H9 (cell line): ENCODE measurements at regions not wholly inside any gene's neighbourhood (a gene's known extent, or its start where the extent isn't known, plus 50 kb on each side); places are given as distances from the start of the nearest gene placed in this dataset.

Experiments used
- DNase-seq: peaks from one replicate; pipeline ENCODE4 v3.0.0-alpha.2; 2017
- H2AFZ ChIP-seq: one replicate; pipeline ENCODE4 v1.6.1; 2013; ENCODE audit warnings: mild to moderate bottlenecking, low read length, control low read depth, moderate library complexity
- H2AK5ac ChIP-seq: 2 replicates; pipeline ENCODE4 v1.6.1; 2013; ENCODE audit warnings: low read length, control low read depth, mixed read lengths; ENCODE audit not compliant: insufficient read length
- H2BK120ac ChIP-seq: one replicate; pipeline ENCODE4 v1.6.1; 2013; ENCODE audit warnings: low read depth, mild to moderate bottlenecking, low read length, control low read depth, inconsistent platforms; ENCODE audit not compliant: poor library complexity, severe bottlenecking
- H2BK12ac ChIP-seq: 2 replicates; pipeline ENCODE4 v1.6.1; 2013; ENCODE audit warnings: low read length, control low read depth, mixed read lengths, low read depth; ENCODE audit not compliant: insufficient read length
- H2BK15ac ChIP-seq: 2 replicates; pipeline ENCODE4 v1.6.1; 2013; ENCODE audit warnings: low read depth, low read length, control low read depth
- H2BK20ac ChIP-seq: one replicate; pipeline ENCODE4 v1.6.1; 2013; ENCODE audit warnings: low read depth, mild to moderate bottlenecking, low read length, control low read depth, inconsistent platforms; ENCODE audit not compliant: poor library complexity, severe bottlenecking
- H2BK5ac ChIP-seq: 2 replicates; pipeline ENCODE4 v1.6.1; 2013; ENCODE audit warnings: low read length, control low read depth, mixed read lengths; ENCODE audit not compliant: insufficient read length
- H3K14ac ChIP-seq: 2 replicates; pipeline ENCODE4 v1.6.1; 2013; ENCODE audit warnings: low read length, control low read depth; ENCODE audit not compliant: insufficient read depth
- H3K18ac ChIP-seq: 2 replicates; pipeline ENCODE4 v1.6.1; 2013; ENCODE audit warnings: low read depth, mild to moderate bottlenecking, mixed read lengths, low read length, control low read depth; ENCODE audit not compliant: insufficient read length
- H3K23ac ChIP-seq: 2 replicates; pipeline ENCODE4 v1.6.1; 2013; ENCODE audit warnings: low read length, control low read depth, mixed read lengths, low read depth; ENCODE audit not compliant: insufficient read length
- H3K23me2 ChIP-seq: 2 replicates; pipeline ENCODE4 v1.6.1; 2013; ENCODE audit warnings: low read depth, mild to moderate bottlenecking, mixed read lengths, low read length, control low read depth; ENCODE audit not compliant: insufficient read length, poor library complexity, severe bottlenecking
- H3K27ac ChIP-seq: 2 replicates; pipeline ENCODE4 v1.5.1; 2013; ENCODE audit warnings: low read length, control low read depth, mixed read lengths, low read depth; ENCODE audit not compliant: insufficient read length
- H3K27me3 ChIP-seq: 2 replicates; pipeline ENCODE4 v1.6.1; 2013; ENCODE audit warnings: low read length, control low read depth, inconsistent platforms; ENCODE audit not compliant: insufficient read depth
- H3K4ac ChIP-seq: 2 replicates; pipeline ENCODE4 v1.6.1; 2013; ENCODE audit warnings: low read depth, mild to moderate bottlenecking, control low read depth, inconsistent platforms, low read length, moderate library complexity
- H3K4me1 ChIP-seq: 2 replicates; pipeline ENCODE4 v1.6.1; 2013; ENCODE audit warnings: low read length, control low read depth, inconsistent platforms; ENCODE audit not compliant: insufficient read depth
- H3K4me2 ChIP-seq: 2 replicates; pipeline ENCODE4 v1.6.1; 2013; ENCODE audit warnings: low read length, control low read depth, mixed read lengths; ENCODE audit not compliant: insufficient read length, insufficient read depth
- H3K56ac ChIP-seq: 2 replicates; pipeline ENCODE4 v1.6.1; 2013; ENCODE audit warnings: low read depth, mild to moderate bottlenecking, mixed read lengths, low read length, control low read depth; ENCODE audit not compliant: insufficient read length
- H3K79me1 ChIP-seq: 2 replicates; pipeline ENCODE4 v1.6.1; 2013; ENCODE audit warnings: low read depth, mild to moderate bottlenecking, moderate library complexity, low read length, control low read depth, inconsistent platforms; ENCODE audit not compliant: insufficient read depth, poor library complexity, severe bottlenecking
- H3K79me2 ChIP-seq: 2 replicates; pipeline ENCODE4 v1.6.1; 2013; ENCODE audit warnings: low read length, control low read depth, inconsistent platforms; ENCODE audit not compliant: insufficient read depth
- H3K9ac ChIP-seq: 2 replicates; pipeline ENCODE4 v1.6.1; 2013; ENCODE audit warnings: low read length, control low read depth, mixed read lengths; ENCODE audit not compliant: insufficient read length; ENCODE audit errors: extremely low read depth
- H3K9me3 ChIP-seq: one replicate; pipeline ENCODE4 v1.6.1; 2013; ENCODE audit warnings: low read depth, low read length, inconsistent platforms; ENCODE audit not compliant: control insufficient read depth
- H3T11ph ChIP-seq: one replicate; pipeline ENCODE4 v1.6.1; 2013; ENCODE audit warnings: mild to moderate bottlenecking, low read length, control low read depth, inconsistent platforms
- H4K20me1 ChIP-seq: one replicate; pipeline ENCODE4 v1.6.1; 2013; ENCODE audit not compliant: control insufficient read depth, insufficient read length, insufficient read depth
- H4K5ac ChIP-seq: 2 replicates; pipeline ENCODE4 v1.6.1; 2013; ENCODE audit warnings: low read depth, mild to moderate bottlenecking, mixed read lengths, low read length, control low read depth; ENCODE audit not compliant: insufficient read length
- H4K8ac ChIP-seq: replicated peaks from 2 replicates; pipeline ENCODE4 v1.6.1; 2013; ENCODE audit warnings: low read length, control low read depth, mixed read lengths, low read depth; ENCODE audit not compliant: insufficient read length
- H4K91ac ChIP-seq: 2 replicates; pipeline ENCODE4 v1.6.1; 2013; ENCODE audit warnings: low read depth, mild to moderate bottlenecking, moderate library complexity, mixed read lengths, low read length, control low read depth; ENCODE audit not compliant: insufficient read length
- H3K27ac Mint-ChIP-seq, 3 experiments: 2 replicates in 2 of 3; 3 replicates in 1 of 3; pipeline ENCODE4 v1.8.0; 2020 to 2021; ENCODE audit warnings: mixed read lengths in 3 of 3, mild to moderate bottlenecking in 1 of 3, moderate library complexity in 1 of 3
- H3K27me3 Mint-ChIP-seq: 2 replicates; pipeline ENCODE4 v1.8.0; 2021; ENCODE audit warnings: low read depth, mild to moderate bottlenecking, moderate library complexity, mixed read lengths
- H3K36me3 Mint-ChIP-seq, 3 experiments: 2 replicates in 2 of 3; 3 replicates in 1 of 3; pipeline ENCODE4 v1.8.0; 2020 to 2021; ENCODE audit warnings: low read depth in 3 of 3, mixed read lengths in 3 of 3; ENCODE audit not compliant: insufficient read depth in 1 of 3
- H3K4me1 Mint-ChIP-seq, 2 experiments: 2 replicates each; pipeline ENCODE4 v1.8.0; 2020; ENCODE audit warnings: mixed read lengths in 2 of 2
- H3K4me3 Mint-ChIP-seq, 2 experiments: 2 replicates in 1 of 2; 3 replicates in 1 of 2; pipeline ENCODE4 v1.8.0; 2020 to 2021; ENCODE audit warnings: mild to moderate bottlenecking in 2 of 2, mixed read lengths in 2 of 2, moderate library complexity in 1 of 2
- H3K9me3 Mint-ChIP-seq, 2 experiments: 2 replicates in 1 of 2; 3 replicates in 1 of 2; pipeline ENCODE4 v1.8.0; 2020; ENCODE audit warnings: mild to moderate bottlenecking in 2 of 2, mixed read lengths in 2 of 2, moderate library complexity in 1 of 2
- CTCF ChIP-seq: fragments of 200-600 bp; sonication (generic); conservative IDR thresholded peaks from 3 replicates; pipeline ENCODE4 v1.8.0; 2021; ENCODE audit warnings: antibody characterized with exemption, mild to moderate bottlenecking
- WGBS: extraction: QIAGEN DNeasy Blood & Tissue Kit; methylation state at CpG from one replicate; pipeline ENCODE4 v1.1.7; 2013; ENCODE audit warnings: missing lambda C conversion rate, low lambda C conversion rate, mixed read lengths; ENCODE audit not compliant: insufficient read length; ENCODE audit errors: extremely low coverage; 5-methylcytosine and 5-hydroxymethylcytosine counted together

- no peak overlapping the region for H3K27ac Mint-ChIP-seq
- Histone ChIP-seq H3K79me1 (no peaks in the 10 kb centered on the region), H2AK5ac (no peak overlapping the region), H2BK12ac (no peak overlapping the region), H2BK15ac (no peak overlapping the region), H3K27me3 (no peaks in the 10 kb centered on the region), H3K27ac (no peak overlapping the region), H3K79me2 (no peaks in the 10 kb centered on the region), H2BK5ac (no peak overlapping the region), H2BK120ac (no peak overlapping the region), H3K23me2 (no peaks in the 10 kb centered on the region), H4K5ac (no peak overlapping the region), H3K23ac (no peak overlapping the region), H3T11ph (no peak overlapping the region), H3K9ac (no peak overlapping the region), H3K4ac (no peak overlapping the region), H4K8ac (no peak overlapping the region), H4K91ac (no peak overlapping the region), H3K18ac (no peak overlapping the region), H3K4me1 (no peaks in the 10 kb centered on the region; the same call in 1 of the 2 replicates), H3K4me2 (no peak overlapping the region), H2BK20ac (no peak overlapping the region), H3K14ac (no peak overlapping the region), H2AFZ (no peak overlapping the region), H3K56ac (no peak overlapping the region), H4K20me1 (no peaks in the 10 kb centered on the region), H3K9me3 (no peaks in the 10 kb centered on the region)
- no peak for TF ChIP-seq CTCF
- H3K36me3 Mint-ChIP-seq = no peaks in the 10 kb centered on the region
- peak; percentile 28 for DNase-seq
- no peak overlapping the region for H3K4me3 Mint-ChIP-seq
- no peaks in the 10 kb centered on the region for H3K9me3 Mint-ChIP-seq
- peaks cover 6% of the 10 kb centered on the region for H3K27me3 Mint-ChIP-seq
- no peaks in the 10 kb centered on the region for H3K4me1 Mint-ChIP-seq
- no CpG with 5 or more reads among the region's 13 CpGs for WGBS
These were observed 83.4 kb upstream of the SMIM23 start for GRCh38 chr5:171702135-171702770.
